GM18909 (cell line): ENCODE measurements at regions not wholly inside any gene's neighbourhood (a gene's known extent, or its start where the extent isn't known, plus 50 kb on each side); places are given as distances from the start of the nearest gene placed in this dataset.

ENCODE experiments used
- ATAC-seq: cut with Tn5 transposase; IDR thresholded peaks from one replicate; pipeline ENCODE4 v1.9.1; 2021; ENCODE audit warnings: mild to moderate bottlenecking; ENCODE audit not compliant: unreplicated experiment, poor library complexity

GRCh38 chr11:19597876-19598275 lies 114.8 kb upstream of the NAV2 start:
- ATAC-seq: no peak

GRCh38 chr11:19597206-19597605 lies 115.4 kb upstream of the NAV2 start:
- ATAC-seq: no peak

- no peak for ATAC-seq
These were observed 116.5 kb upstream of the NAV2 start for GRCh38 chr11:19595840-19596751.

GRCh38 chr11:19595499-19595839 lies 117.2 kb upstream of the NAV2 start:
- ATAC-seq: no peak

- ATAC-seq: no peak
These were observed 118.3 kb upstream of the NAV2 start for GRCh38 chr11:19594326-19594725.

- no peak for ATAC-seq
These were observed 119.8 kb upstream of the NAV2 start for GRCh38 chr11:19592842-19593241.

GRCh38 chr11:19589567-19590260 lies 122.9 kb upstream of the NAV2 start:
- no peak for ATAC-seq

GRCh38 chr11:19587979-19588378 lies 124.7 kb upstream of the NAV2 start:
- no peak for ATAC-seq

- ATAC-seq: no peak
These were observed 132.0 kb upstream of the NAV2 start for GRCh38 chr11:19580646-19581045.

- ATAC-seq: no peak
These were observed 132.7 kb upstream of the NAV2 start for GRCh38 chr11:19579957-19580356.

GRCh38 chr11:19578871-19579270 lies 133.8 kb upstream of the NAV2 start:
- ATAC-seq: no peak

- no peak for ATAC-seq
These were observed 134.5 kb upstream of the NAV2 start for GRCh38 chr11:19577976-19578619.

GRCh38 chr11:19577391-19577975 lies 135.2 kb upstream of the NAV2 start:
- no peak for ATAC-seq

GRCh38 chr11:19576903-19577302 lies 135.7 kb upstream of the NAV2 start:
- ATAC-seq: no peak

- no peak for ATAC-seq
These were observed 136.6 kb upstream of the NAV2 start for GRCh38 chr11:19576054-19576453.

GRCh38 chr11:19574916-19575315 lies 137.7 kb upstream of the NAV2 start:
- ATAC-seq: no peak

GRCh38 chr11:19573666-19574065 lies 139.0 kb upstream of the NAV2 start:
- no peak for ATAC-seq

GRCh38 chr11:19571906-19572305 lies 140.7 kb upstream of the NAV2 start:
- no peak for ATAC-seq

- ATAC-seq: no peak
These were observed 141.7 kb upstream of the NAV2 start for GRCh38 chr11:19570889-19571288.

GRCh38 chr11:19567996-19568395 lies 144.6 kb upstream of the NAV2 start:
- ATAC-seq: no peak
